Stimulated activated CD8-positive, alpha-beta memory T cell treated with anti-CD3 and anti-CD28 coated beads, Interleukin-2, amount 100 ng/mL, for 1 hour (primary cell): ENCODE measurements at regions not wholly inside any gene's neighbourhood (a gene's known extent, or its start where the extent isn't known, plus 50 kb on each side); places are given as distances from the start of the nearest gene placed in this dataset.
"Not testable (repeated sequence)": the region's sequence is repeated elsewhere in the genome, so short reads cannot be mapped to it uniquely, and the experiment has no call there.

Source experiments
- DNase-seq, 2 donors: peaks; one replicate each; pipeline ENCODE4 v3.0.0-alpha.2; 2020; ENCODE audit warnings: low read depth in 2 of 2

DNA sequence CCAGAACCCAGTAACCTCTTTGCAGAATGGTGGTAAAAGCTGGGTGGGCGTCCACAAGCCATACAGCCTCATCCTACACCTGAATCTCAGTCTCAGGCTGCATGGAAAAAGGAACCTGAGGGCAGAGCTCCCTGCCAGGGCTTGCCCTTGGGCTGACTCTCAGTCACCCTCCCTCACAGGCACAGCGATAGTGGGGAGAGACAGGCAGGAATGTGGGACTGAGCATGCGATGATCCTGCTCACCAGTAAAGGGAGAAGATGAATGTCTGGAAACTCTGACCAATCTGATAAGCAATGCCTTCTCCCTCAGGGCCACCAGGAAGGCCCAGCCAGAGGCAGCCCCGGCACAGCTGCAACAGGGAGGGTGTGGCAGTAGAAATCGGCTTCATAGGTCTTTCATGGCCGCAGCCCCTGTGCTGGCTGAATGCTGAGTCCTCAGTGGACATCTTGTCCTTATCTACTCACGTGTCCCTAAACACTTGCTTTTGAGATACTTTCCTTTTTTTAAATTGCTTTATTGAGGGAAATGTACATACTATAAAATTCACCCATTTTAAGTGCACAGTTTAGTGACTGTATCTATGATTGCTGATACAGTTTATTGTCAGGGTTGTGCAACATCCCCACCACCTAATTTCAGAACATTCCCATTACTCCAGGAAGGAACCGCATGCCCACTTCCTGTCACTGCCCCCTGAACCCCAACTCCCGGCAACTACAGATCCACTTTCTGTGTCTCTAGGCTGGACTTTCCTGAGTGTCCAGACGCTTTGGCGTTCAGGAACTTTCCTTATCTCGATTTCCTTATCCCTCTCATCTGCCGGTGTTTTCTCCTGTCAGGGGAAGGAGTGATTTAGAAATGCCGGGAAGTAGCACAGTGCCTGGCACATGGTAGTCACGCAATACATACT, 258.1 kb downstream of the PCNX1 start:
- DNase-seq, result no peak

DNA sequence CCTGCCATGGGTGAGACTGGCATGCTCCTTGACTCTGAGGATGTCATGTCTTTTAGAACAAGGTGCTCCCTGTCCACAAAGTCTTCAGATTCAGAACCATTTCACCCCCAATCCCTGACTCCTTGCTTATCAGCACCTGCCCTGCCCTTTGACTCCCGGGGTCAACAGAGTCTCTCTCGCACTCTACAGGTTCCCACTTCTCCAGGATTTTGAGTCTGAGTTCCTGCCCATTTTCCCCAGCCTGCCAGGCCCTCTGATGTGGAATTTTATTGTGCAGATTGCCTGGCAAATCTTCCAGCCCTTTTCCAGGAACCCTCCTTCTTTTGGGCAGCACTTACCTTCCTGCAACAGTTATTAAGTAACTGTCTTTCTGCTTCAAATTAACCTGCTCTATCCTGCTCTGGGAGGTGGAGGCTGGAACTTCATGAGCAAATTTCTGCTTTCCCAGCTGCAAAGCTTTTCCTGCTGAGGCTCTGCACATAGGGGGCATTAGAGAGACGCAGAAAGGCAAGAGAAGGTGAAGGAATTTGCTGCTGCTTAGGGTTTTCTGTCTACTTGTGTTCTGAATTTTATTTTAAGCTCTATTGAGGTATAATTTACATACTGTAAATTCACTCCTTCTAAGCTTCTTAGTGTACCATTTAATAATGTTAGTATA, 259.1 kb downstream of the PCNX1 start:
- DNase-seq, result no peak

DNA sequence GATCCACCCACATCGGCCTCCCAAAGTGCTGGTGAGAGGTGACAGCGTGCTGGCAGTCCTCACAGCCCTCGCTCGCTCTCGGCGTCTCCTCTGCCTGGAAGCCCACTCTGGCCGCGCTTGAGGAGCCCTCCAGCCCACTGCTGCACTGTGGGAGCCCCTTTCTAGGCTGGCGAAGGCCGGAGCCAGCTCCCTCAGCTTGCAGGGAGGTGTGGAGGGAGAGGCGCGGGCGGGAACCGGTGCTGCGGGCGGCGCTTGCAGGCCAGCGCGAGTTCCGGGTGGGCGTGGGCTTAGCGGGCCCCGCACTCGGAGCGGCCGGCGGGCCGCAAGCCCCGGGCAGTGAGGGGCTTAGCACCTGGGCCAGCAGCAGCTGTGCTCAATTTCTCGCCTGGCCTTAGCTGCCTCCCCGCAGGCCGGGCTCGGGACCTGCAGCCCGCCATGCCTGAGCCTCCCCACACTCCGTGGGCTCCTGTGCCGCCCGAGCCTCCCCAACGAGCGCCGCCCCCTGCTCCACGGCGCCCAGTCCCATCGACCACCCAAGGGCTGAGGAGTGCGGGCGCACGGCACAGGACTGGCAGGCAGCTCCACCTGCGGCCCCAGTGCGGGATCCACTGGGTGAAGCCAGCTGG, 260.2 kb downstream of the PCNX1 start:
- not testable (repeated sequence) for DNase-seq

DNA sequence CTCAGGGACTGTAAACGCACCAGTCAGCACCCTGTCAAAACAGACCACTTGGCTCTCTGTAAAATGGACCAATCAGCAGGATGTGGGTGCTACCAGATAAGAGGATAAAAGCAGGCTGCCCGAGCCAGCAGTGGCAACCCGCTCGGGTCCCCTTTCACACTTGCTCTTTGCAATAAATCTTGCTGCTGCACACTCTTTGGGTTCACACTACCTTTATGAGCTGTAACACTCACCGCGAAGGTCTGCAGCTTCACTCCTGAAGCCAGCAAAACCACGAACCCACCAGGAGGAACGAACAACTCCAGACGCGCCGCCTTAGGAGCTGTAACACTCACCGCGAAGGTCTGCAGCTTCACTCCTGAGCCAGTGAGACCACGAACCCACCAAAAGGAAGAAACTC, 260.9 kb downstream of the PCNX1 start:
- DNase-seq, result not testable (repeated sequence)

DNA sequence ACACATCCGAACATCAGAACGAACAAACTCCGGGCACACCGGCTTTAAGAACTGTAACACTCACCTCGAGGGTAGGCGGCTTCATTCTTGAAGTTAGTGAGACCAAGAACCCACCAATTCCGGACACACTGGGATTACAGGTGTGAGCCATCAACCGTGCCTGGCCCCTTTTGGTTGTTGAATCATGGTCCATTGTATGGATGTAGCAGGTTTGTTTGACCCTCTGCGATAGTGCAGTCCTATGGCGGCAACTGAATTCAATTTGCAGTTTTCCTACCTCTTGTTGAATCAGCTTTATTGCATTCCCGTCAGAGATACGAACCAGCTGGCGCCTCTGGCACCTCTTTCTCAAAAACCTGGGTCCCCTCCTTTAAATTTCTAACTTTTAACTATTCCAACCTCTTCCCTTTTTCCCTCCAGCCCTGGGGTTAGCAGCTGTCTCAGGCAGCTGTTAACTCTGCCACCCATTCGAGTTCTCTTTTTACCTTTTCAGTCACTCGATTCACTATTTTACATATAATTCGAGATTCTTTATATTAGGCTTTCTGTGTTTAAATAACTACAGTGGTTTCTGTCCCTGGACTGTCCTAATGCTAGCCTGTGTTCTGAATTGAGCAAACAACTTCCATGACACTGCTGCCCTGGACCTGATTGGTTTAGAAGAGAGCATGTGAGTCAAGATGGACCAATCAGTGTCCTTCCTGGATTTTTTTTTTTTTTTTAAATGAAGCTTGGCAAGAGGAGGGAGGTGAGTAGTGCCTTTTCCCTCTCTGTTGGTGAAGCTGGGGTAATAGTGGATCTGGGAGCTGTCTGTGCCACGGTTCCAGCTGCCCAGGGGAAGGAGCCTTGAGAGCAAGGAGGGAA, 261.5 kb downstream of the PCNX1 start:
- DNase-seq, result no peak

- no peak for DNase-seq
Observed at GRCh38 chr14:71169861-71170260, 262.6 kb downstream of the PCNX1 start.

DNA sequence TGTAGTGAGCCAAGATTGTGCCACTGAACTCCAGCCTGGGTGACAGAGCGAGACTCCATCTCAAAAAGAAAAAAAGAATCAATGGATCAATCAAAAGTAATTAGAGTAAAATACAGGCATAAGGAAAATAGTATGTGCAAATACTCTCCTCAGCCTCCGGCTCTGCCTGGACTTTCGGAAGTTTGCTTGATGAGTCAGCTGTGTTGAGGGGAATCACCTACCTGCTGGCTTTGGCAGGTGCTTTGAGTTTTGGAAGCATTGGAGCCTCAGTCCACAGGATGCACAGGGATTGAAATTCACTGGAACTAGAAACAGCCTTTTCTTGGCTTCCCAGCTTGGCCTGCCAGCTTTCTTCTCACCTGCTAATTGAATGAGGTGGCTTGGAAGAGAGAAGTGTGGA, 268.2 kb downstream of the PCNX1 start:
- no peak for DNase-seq

- no peak for DNase-seq
Observed at GRCh38 chr14:71179066-71179465, 271.8 kb downstream of the PCNX1 start.

GRCh38 chr14:71180397-71180796, 273.1 kb downstream of the PCNX1 start:
- no peak for DNase-seq

DNA sequence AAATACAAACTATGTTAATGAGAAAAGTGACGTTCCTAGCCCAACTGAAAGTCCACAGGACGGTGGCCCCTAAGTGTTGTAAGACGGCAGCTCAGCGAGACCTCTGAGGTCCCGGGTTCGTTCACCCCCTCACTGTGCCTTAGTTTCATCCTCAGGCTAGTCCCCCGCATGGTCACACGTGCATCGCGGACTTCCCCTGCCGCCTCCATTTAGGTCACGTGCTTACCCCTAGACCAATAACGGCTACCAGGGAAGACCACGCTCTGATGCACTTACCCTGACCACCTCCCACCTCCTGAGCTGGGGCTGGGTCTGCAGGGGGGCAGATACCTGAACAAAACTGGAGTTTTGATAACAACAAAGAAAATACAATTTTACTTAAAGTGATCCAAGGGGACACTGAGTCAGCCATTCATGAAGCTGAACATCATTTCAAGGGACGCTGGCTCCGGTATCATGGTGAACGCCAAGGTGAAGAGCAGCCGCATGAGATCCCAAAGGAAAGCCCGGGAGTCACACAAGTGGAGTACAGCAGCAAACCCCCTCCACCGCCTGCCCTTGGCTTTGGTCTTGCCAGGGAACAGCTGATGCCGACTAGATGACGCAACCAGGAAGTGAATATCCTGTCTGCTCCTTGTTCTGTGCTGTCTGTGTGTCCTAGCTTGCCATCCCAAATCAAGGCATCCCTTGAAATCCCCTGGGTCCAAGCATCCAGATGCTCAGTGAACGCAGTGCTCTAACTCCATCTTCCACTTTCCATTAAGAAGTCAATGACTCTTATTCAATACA, 274.1 kb downstream of the PCNX1 start:
- no peak for DNase-seq

- DNase-seq, result no peak
Observed at GRCh38 chr14:71183876-71184689, 276.8 kb downstream of the PCNX1 start.

DNA sequence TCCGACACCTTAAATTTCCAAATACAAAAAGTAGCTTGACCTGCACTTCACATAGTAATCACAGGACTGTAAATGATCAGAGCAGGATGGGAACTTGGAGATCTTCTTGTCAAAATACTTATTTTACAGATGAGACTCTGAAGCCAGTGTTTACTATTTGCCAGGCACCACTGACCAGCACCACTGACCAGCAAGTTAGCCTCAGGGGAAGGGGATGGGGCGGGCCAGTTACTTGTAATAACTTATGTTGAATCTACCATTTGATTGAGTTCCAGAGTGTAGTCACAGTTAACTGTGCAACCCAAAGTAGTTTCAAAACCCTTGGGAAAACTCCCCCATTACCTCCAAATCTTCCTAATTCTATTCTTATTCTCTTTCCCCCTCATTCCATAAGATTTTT, 278.4 kb downstream of the PCNX1 start:
- no peak for DNase-seq

- DNase-seq, result no peak
Observed at GRCh38 chr14:71187633-71188356, 280.5 kb downstream of the PCNX1 start.

DNA sequence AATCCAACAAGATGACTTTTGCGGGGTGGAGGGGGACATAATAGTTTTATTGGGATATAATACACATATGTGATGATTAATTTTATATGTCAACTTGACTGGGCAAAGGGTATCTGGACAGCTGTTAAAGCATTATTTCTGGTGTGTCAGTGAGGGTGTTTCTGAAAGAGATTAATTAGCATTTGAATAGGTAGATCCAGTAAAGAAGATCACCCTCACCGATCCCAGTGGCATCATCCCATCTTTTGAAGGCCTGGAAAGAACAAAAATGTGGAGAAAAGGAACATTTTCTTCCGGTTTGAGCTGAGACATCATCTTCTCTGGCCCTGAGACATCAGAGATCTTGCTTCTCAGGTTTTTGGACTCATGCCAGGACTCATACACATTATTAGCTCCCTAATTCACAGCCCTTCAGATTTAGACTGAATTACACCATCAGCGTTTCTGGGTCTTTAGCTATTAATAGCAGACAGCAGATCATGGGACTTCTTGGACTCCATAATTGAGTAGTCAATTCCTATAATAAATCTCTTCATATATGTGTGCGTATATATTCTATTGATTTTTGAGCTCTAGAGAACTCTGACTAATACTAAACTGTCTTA, 283.6 kb downstream of the PCNX1 start:
- DNase-seq, result no peak

DNA sequence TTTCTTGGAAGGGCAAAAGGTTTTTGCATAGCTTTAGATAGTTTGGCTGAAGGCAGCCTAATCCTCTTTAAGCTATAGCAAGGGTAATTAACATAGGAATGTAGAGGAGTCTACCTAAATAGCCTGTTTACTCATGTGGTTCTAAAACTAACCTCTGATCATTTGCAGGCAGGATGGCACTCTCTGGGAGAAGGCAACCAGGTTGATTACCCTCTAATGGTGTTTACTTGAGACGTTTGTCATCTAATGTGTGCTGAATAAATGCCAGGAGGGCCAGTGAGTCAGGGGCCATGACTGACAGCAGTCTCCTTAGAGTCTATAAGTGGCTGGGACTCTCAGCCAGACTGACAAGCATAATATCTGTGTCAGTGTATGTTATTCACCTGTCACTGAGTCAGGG, 286.4 kb downstream of the PCNX1 start:
- DNase-seq, result no peak

- no peak for DNase-seq
Observed at GRCh38 chr14:71194251-71194650, 287.0 kb downstream of the PCNX1 start.

GRCh38 chr14:71196921-71197320, 289.7 kb downstream of the PCNX1 start:
- DNase-seq, result no peak

DNA sequence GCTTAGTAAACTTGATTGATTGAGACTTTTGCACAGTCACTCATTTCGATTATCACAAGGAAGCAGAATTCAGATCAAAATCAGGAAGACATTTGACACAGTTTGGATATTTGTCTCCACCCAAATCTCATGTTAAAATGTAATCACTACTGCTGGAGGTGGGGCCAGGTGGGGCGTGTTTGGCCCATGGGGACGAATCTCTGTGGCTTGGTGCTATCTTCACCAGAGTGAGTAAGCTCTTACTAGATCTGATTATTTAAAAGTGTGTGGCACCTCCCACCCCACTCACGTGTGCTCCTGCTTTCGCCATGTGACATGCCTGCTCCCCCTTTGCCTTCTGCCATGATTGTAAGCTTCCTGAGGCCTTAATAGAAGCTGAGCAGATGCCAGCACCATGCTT, 291.4 kb downstream of the PCNX1 start:
- DNase-seq, result no peak

DNA sequence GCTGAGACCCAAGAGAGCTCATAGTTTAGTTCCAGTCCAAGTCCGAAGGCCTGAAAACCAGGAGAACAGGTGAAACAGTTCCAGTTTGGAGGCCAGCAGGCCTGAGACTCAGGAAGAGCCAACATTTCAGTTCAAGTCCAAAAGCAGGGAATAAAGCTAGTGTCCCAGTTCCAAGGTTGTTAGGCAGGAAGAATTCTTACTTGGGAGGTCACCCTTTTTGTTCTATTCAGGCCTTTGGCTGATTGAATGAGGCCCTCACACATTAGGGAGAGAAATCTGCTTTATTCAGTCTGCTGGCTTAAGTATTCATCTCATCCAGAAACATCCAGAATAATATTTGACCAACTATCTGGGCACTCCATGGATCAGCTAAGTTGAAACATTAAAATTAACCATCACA, 294.6 kb downstream of the PCNX1 start:
- no peak for DNase-seq
